GM12872 (cell line): ENCODE measurements at regions not wholly inside any gene's neighbourhood (a gene's known extent, or its start where the extent isn't known, plus 50 kb on each side); places are given as distances from the start of the nearest gene placed in this dataset.

Experiments used
- TF ChIP-seq, protein P1 (sequence below): IDR thresholded peaks from 3 replicates; pipeline ENCODE4 v1.5.1; 2011; ENCODE audit warnings: low read depth, mild to moderate bottlenecking, low read length, moderate library complexity; ENCODE audit not compliant: insufficient read depth

DNA sequence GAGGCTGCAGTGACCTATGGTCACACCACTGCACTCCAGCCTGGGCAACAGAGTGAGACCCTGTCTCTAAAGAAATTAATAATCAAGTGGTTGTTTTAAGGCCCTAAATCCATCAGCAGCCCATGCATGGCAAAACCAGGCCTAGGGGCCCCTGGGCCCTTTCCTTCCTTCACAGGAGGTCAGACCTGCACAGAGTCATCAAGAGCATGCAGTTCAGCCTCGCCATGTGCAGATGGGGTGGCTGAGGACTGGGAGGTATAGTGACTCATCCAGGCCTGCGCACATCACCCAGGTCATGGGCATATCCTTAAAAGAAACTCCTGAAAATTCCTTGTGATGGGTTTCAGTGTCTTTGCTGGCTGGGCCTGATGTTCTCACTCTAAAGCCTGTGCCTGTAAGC lies 72.4 kb upstream of the AMZ2 start:
- TF ChIP-seq, protein P1, sequence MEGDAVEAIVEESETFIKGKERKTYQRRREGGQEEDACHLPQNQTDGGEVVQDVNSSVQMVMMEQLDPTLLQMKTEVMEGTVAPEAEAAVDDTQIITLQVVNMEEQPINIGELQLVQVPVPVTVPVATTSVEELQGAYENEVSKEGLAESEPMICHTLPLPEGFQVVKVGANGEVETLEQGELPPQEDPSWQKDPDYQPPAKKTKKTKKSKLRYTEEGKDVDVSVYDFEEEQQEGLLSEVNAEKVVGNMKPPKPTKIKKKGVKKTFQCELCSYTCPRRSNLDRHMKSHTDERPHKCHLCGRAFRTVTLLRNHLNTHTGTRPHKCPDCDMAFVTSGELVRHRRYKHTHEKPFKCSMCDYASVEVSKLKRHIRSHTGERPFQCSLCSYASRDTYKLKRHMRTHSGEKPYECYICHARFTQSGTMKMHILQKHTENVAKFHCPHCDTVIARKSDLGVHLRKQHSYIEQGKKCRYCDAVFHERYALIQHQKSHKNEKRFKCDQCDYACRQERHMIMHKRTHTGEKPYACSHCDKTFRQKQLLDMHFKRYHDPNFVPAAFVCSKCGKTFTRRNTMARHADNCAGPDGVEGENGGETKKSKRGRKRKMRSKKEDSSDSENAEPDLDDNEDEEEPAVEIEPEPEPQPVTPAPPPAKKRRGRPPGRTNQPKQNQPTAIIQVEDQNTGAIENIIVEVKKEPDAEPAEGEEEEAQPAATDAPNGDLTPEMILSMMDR: no peak

DNA sequence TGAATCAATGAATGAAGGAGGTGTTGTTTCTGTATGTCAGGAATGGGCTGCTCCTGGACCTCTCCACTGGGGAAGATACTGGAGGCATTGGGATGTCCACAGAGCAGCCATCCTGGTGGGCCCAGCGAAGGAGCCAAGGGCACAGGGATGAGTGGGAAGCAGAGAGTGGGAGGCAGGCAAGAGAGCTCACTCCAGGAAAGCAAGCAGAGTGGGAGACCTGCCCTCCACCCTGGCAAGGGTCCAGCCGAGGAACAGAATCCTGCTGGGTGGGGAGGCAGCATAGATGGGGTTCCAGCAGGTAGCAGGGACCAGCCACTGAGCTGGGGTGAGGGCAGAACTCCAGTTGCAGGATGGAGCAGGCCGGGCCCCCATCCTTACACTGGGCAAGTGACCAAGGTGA lies 71.9 kb upstream of the AMZ2 start:
- TF ChIP-seq, protein P1: no peak

DNA sequence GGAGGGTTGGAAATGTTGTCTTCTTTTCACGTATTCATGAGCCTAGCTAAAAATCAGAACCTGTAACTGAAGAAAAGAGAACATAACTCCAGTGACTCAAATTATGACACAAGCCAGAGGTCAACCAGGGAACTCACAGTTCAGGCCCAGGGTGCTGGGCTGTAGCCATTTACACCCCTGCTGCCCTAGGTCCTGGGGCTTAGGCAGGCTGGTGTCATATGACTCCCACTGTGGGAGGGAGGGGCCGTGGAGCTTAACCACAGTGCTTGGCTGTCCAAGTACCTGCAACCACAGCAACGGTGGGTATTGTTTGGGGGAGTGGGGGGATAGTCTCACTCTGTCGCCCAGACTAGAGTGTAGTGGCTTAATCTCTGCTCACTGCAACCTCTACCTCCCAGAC lies 71.1 kb upstream of the AMZ2 start:
- TF ChIP-seq, protein P1: no peak

DNA sequence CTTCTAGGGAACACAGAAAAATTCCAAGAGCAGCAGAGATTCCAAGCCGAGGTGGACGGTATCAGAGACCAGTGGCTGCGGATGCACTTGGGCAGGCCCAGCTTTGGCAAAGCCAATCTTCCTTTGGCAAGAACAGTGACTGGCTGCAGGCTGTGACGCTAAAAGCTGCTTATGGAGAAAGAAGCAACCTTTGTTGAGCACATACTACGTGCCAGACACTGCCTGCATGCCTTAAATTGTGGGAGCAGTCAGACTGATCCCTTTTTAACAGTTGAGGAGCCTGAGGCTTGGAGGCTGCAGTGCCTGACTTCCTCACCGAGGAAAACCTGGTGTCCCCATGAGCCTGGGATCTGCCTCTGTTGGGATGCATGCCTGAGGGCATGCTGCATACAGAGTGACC lies 69.0 kb upstream of the AMZ2 start:
- TF ChIP-seq, protein P1: no peak

DNA sequence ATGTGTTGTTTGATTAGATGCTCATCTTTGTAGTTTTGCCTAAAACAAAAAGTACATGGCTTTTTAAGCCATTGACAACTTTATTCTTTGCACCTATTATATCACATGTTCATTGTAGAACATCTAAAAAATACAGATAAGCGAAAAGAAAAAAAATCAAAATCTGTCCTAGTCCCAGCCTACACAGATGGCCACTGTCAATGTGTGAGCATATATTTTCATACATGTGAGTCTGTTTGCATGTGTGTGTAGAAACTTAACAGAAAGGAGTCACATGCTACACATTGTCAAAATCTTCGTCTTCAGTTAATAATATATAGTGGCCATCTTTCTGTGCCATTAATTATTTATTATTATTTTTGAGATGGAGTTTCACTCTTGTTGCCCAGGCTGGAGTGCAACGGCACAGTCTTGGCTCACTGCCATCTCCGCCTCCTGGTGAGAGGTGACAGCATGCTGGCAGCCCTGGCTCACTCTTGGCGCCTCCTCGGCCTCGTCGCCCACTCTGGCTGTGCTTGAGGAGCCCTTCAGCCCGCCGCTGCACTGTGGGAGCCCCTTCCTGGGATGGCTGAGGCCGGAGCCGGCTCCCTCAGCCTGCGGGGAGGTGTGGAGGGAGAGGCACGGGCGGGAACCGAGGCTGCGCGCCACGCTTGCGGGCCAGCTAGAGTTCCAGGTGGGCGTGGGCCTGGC lies 68.5 kb upstream of the AMZ2 start:
- TF ChIP-seq, protein P1: no peak

DNA sequence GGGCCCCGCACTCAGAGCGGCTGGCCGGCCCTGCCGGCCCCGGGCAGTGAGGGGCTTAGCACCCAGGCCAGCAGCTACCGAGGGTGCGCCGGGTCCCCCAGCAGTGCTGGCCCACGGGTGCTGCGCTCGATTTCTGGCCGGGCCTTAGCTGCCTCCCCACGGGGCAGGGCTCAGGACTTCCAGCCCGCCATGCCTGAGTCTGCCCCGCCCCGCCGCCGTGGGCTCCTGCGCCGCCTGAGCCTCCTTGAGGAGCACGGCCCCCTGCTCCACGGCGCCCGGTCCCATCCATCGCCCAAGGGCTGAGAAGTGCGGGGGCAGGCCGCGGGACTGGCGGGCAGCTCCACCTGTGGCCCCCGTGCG lies 67.9 kb upstream of the AMZ2 start:
- TF ChIP-seq, protein P1: no peak

DNA sequence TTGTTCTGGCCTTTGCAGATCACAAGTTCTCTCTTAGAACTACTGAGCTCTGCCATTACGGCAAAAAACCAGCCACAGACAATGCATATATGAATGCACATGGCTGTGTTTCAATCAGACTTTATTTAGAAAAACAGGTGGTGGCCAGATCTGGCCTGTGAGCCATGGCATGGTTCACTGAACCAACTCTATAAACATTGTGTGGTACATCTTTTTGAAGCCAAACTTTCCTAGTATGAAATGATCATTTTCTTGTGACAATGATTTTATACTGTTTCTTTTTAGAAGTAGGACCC lies 65.9 kb upstream of the AMZ2 start:
- TF ChIP-seq, protein P1: no peak
